Adrenal gland (tissue), 5 donors: ENCODE measurements at regions not wholly inside any gene's neighbourhood (a gene's known extent, or its start where the extent isn't known, plus 50 kb on each side); places are given as distances from the start of the nearest gene placed in this dataset.
"Not testable (repeated sequence)": the region's sequence is repeated elsewhere in the genome, so short reads cannot be mapped to it uniquely, and the experiment has no call there.

Experiments used
- POLR2A ChIP-seq, 2 donors: fragments of 450-650 bp; IDR thresholded peaks; one replicate each; pipeline ENCODE4 v1.6.1; 2017; ENCODE audit warnings: antibody characterized with exemption in 2 of 2, mild to moderate bottlenecking in 2 of 2, moderate library complexity in 1 of 2
- TF ChIP-seq, protein P1 (sequence below), 6 experiments: fragments of 450-650 bp in 4 of 6; fragments of 200-600 bp in 2 of 6; sonication (generic) in 1 of 6; IDR thresholded peaks; 1 replicate in 5 of 6; 2 replicates in 1 of 6; pipeline versions ENCODE4 v1.5.1 to v1.8.0; 2016 to 2021; ENCODE audit warnings: antibody characterized with exemption in 6 of 6, mild to moderate bottlenecking in 2 of 6, moderate library complexity in 1 of 6
- donor health status: DM: no; HTN: no; CAD: no.

DNA sequence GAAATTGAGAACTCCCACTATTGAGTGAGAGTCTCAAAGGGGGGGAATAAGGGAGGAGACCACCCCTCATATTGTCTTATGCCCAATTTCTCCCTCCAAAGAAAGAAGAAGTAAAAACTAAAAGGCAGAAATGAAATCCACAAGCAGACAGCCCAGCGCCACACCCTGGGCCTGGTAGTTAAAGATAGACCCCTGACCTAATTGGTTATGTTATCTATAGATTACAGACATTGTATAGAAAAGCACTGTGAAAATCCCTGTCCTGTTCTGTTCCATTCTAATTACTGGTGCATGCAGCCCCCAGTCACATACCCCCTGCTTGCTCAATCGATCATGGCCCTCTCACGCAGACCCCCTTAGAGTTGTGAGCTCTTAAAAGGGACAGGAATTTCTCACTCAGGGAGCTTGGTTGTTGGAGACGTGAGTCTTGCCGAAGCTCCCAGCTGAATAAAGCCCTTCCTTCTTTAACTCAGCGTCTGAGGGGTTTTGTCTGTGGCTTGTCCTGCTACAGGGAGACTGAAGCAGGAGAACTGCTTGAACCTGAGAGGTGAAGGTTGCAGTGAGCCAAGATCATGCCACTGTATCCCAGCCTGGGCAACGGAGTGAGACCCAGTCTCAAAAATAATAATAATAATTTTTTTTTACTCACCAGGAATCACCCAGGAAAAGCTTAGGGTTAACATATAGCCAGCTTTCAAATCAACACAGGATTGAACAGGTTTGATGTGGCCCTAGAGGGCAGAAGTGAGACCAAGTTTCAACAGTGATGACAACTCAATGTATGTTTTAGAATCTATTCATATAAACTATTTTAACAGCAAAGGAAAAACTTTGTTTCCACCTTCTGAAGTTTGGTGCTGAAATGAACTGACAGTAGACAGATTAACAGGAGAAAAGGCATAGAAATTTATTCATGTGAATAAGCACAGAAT, 181.4 kb upstream of the NDUFV2 start:
- TF ChIP-seq, protein P1, sequence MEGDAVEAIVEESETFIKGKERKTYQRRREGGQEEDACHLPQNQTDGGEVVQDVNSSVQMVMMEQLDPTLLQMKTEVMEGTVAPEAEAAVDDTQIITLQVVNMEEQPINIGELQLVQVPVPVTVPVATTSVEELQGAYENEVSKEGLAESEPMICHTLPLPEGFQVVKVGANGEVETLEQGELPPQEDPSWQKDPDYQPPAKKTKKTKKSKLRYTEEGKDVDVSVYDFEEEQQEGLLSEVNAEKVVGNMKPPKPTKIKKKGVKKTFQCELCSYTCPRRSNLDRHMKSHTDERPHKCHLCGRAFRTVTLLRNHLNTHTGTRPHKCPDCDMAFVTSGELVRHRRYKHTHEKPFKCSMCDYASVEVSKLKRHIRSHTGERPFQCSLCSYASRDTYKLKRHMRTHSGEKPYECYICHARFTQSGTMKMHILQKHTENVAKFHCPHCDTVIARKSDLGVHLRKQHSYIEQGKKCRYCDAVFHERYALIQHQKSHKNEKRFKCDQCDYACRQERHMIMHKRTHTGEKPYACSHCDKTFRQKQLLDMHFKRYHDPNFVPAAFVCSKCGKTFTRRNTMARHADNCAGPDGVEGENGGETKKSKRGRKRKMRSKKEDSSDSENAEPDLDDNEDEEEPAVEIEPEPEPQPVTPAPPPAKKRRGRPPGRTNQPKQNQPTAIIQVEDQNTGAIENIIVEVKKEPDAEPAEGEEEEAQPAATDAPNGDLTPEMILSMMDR (IDR thresholded peaks at IDR 0.05): not testable (repeated sequence)
- not testable (repeated sequence) for TF ChIP-seq POLR2A (IDR thresholded peaks at IDR 0.05)
